GM19455 (cell line): ENCODE measurements at regions not wholly inside any gene's neighbourhood (a gene's known extent, or its start where the extent isn't known, plus 50 kb on each side); places are given as distances from the start of the nearest gene placed in this dataset.
"Not testable (repeated sequence)": the region's sequence is repeated elsewhere in the genome, so short reads cannot be mapped to it uniquely, and the experiment has no call there.

Source experiments
- ATAC-seq: cut with Tn5 transposase; IDR thresholded peaks from one replicate; pipeline ENCODE4 v1.9.1; 2021; ENCODE audit not compliant: unreplicated experiment

DNA sequence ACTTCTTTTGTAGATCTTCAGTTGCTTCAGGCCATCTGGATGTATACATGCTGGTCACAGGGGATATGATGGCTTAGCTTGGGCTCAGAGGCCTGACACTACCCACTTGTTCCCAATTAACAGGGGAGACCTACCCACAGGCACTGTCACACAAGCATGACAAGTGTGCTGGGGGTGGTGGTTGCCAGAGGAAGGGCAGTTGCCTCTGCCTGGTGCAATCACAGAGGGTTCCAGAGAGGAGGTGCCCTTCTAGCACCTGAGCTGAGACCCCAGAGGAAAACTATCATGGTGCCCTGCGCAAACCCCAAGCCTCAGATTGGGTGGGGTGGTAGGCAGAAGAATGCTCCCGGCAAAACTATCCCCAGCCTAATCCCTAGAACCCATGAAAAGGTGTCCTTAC is 65.6 kb upstream of the NANOS1 start:
- no peak for ATAC-seq

DNA sequence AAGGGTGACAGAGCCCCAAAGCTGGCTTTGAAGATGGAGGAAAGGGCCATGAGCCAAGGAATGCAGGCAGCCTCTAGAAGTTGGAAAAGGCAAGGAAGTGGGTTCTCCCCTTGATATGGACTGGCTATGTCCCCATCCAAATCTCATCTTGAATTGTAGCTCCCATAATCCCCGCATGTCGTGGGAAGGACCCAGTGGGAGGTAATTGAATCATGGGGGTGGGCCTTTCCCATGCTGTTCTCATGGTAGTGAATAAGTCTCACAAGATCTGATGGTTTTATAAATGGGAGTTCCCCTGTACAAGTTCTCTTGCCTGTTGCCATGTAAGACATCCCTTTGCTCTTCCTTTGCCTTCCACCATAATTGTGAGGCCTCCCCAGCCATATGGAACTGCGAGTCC is 65.0 kb upstream of the NANOS1 start:
- not testable (repeated sequence) for ATAC-seq

DNA sequence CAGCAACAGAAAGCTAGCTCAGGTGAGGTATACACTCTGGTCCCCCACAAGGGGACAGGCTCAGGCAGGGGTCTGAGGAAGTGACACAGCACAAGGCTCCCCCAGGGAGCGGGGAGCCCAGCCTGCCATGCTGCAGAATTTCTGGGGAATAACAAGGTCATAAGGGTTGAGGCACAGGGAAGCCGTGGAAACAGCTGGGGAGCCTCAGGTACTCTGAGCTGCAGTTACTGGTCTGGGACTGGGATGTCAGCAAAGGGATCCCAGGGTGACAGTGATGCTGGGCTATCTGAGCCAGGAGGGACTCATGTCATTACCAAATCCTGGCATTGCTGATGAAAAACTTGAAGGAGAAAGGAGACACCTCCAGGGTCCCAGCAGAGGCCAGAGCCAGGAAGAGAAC is 64.4 kb upstream of the NANOS1 start:
- no peak for ATAC-seq

GRCh38 chr10:118965645-118966044 is 63.9 kb upstream of the NANOS1 start:
- no peak for ATAC-seq

DNA sequence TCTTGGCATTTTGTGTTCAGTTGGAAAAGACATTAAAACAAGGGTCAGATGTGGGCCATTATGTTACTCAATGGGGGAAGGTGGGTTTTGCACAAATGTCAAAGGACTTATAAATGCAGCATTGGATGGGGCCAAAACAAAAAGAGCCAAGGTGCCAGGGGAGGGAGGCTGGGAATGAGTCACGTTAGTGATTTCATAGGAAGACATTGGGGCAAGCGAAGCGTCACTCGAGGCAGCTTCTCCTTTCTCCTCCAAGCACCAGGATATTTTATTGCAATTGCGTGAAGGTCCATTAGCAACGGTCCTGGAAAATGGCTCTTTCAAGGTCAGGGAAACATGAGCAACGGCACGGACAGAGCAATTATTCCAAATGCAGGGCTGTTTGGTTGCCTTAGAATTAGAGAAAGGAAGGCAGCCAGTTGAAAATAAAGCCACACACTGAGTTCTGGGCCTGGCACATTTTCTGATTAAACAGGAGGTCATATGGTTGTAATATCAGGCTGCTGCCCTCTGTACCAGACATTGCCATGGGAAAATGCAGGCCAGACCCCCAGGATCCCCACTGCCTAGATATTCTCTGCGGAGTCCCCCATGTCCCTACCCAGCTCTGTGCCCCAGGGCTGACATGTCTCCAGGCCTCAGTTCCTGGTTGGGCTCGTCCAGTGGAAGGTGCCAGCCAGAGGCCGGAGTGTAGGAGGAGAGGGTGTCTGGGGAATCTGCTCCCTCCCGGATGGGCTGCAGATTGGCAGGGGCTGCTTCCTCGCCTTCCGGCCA is 63.3 kb upstream of the NANOS1 start:
- no peak for ATAC-seq

DNA sequence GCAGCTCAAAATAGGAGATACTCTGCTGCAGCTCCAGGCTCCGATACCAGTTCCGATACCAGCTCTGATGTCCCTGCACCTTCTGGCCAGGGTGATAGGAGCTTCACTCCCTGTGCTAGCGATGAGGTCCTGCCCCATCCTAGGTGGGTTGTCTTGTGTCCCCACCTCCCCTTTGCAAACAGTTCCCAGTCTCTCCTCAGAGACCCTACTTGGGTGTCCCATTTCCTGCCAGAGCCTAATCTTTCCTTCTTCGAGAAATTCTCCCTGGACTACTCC is 62.7 kb upstream of the NANOS1 start:
- ATAC-seq = no peak

DNA sequence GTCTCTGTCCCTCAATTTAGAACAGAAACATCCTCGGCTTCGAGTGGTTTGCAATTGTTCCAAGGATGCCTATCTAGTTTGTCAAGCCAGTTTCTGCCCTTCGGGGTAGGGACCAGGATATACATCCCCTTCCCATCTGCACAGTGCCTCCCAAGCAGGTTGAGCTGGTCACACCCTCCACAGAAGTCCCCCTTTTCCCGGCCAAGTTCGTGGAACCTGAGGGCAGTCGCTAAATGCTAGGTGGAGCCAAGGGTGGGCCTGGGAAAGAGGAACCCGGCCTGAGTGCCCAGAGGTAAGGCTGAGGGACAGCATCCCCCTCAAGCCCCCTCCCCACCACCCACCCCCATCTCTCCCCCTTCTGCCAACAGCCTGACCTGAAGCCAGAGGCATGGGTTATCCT is 62.4 kb upstream of the NANOS1 start:
- ATAC-seq = no peak

GRCh38 chr10:118968060-118968459 is 61.5 kb upstream of the NANOS1 start:
- ATAC-seq = no peak

DNA sequence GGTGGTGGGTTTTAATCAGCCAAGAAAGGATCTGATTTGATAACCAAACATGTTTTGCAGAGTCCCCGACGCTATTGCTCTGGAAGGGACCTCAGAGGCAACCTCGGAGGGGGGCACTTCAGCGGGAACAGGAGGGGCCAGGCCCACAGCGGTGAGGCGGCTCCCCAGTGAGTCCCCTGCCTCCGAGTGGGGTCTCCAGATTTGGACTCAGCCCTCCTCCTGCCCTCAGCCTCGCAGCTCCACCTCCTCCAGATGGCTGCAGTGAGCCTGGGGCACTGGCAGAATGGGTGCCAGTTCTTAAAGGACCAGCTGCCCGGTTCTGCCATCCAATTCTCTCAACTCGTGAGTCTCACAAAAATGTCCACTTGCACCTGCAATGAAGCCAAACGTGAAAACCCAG is 61.0 kb upstream of the NANOS1 start:
- ATAC-seq = no peak

- no peak for ATAC-seq
Measured at GRCh38 chr10:118969014-118969413, 60.5 kb upstream of the NANOS1 start.

DNA sequence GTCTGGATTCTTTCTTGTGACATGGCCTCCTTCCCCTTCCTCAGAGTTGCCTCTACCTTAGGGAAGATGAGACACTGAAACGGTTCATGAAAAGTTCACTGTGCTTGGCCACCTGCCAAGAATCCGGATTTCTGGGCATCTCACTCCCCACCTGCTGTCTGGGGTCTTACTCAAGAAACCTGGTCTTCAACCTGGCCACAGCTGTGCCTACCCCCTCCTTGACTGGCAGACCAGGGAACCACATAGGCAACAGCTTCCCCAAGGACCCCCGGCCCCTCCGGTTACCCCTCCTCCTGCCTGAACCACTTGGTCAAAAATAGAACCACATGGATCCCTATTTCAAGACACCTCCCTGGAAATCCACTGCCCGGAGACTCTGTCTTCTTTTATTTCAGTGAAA is 58.7 kb upstream of the NANOS1 start:
- ATAC-seq = no peak

- ATAC-seq = no peak
Measured at GRCh38 chr10:118971187-118971586, 58.3 kb upstream of the NANOS1 start.

- ATAC-seq = no peak
Measured at GRCh38 chr10:118971876-118972275, 57.6 kb upstream of the NANOS1 start.

GRCh38 chr10:118973744-118974143 is 55.8 kb upstream of the NANOS1 start:
- ATAC-seq = no peak

GRCh38 chr10:118974951-118975350 is 54.6 kb upstream of the NANOS1 start:
- no peak for ATAC-seq

GRCh38 chr10:118976219-118976618 is 53.3 kb upstream of the NANOS1 start:
- ATAC-seq = not testable (repeated sequence)

DNA sequence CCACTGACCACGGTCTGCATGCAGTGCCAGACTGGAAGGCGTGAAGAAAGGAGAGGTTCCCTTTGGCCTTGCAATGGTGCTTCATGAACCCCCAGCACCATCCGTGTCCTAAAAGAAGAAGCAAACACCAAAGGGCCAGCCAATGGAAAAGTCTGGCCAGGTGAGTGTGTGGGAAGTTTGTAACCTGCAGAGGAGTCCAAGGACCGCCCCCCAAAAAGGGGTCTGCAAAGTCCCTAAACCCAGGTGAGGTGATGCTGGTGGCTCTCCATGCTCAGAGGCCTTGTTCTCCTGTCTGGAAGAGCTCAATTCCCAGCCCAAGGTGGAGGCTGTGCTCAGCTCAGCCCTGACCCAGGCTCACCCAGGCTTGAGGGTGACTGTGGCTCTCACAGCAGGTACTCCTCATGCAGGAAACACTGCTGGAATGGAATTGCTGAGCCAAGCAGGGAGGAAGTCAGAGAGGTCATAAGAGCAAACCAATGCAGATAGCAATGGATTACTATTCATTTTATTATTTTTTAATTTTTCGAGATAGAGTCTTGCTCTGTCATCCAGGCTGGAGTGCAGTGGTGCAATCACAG is 52.4 kb upstream of the NANOS1 start:
- no peak for ATAC-seq

DNA sequence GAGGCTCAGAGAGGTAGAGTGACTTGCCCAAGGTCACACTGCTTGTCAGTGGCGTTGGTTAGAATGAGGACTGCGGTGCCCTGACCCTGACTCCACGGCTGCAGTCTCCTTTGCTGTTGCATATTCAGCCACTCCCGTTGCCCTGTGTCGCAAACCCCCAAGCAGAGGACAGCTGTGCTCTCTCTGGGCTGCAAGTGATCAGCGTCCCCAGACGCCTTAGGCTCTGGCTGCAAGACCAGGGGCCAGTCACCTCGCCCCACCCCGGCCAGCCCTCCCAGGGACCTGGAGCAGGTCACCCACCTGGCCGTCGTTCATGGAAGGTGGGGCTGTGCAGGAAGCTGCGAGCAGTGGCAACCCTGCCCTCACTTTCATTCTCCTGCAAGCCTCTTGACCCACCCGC is 51.7 kb upstream of the NANOS1 start:
- ATAC-seq = no peak

DNA sequence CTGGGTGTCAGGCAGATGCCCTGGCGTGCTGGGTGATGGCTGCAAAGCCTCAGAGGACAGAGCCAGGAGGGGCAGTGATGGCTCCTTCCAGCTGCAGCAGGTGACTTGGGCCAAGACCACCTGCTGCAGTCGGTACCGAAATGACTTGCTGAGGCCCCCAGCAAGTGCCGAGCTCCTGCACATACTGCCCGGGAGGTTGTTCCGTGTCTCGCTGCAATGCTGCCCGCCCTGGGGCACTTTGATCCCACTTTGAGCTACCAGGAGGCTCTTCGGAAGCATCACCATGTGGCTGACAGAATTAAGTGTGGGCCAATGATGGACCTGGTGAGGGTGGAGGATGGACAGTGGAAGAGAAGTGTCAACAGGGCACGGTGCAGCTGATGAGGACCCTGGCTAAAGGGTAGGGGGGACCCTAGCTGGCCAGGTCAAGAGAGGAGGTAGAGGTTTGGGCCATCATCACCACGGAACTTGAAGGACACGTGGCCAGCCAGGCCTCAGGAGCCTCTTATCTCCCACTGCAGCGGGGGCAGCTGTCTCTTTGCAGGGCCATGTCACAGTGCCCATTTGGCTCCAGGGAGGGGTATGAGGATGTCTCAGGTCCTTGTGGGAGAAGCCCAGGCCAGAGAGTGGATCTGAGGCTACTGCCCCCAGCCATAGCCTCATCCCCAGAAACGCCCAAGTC is 51.1 kb upstream of the NANOS1 start:
- no peak for ATAC-seq

DNA sequence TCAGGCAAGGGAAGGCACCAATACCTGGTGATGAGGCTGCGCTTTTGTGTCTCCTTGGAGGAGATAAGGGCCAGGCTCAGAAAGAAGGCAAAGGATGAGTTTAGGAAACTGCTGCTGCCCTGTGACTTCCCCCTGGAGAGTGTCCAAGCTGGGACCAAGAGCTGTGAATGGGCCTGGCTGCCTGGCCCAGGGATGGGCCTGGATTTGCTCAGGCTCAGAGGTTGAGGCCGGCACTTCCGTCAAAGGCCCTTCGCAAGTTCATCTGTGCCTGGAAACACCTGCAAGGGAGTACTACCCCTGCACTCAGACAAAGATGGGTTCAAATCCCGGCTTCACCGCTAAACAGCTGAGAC is 50.5 kb upstream of the NANOS1 start:
- no peak for ATAC-seq

GRCh38 chr10:118979661-118980060 is 49.9 kb upstream of the NANOS1 start:
- no peak for ATAC-seq
